ENCODE measurements at regions not wholly inside any gene's neighbourhood (a gene's known extent, or its start where the extent isn't known, plus 50 kb on each side); places are given as distances from the start of the nearest gene placed in this dataset.

- no peaks in the 10 kb centered on the region for H3K4me1 ChIP-seq (ENCODE audit: low read depth)
- no peaks in the 10 kb centered on the region for H3K36me3 ChIP-seq
- no peaks in the 10 kb centered on the region for H3K9me3 ChIP-seq (ENCODE audit: low read depth)
- no peaks in the 10 kb centered on the region for H3K27me3 ChIP-seq
- no peak for TF ChIP-seq CTCF (IDR thresholded peaks at IDR 0.05; ENCODE audit: low read depth, low read length)
- no peak overlapping the region for H3K27ac ChIP-seq
- no peak overlapping the region for H3K4me3 ChIP-seq
- DNase-seq (ENCODE audit: low read depth in 1 of 2, low spot score in 1 of 2): no peak
Observed at GRCh38 chr2:147649998-147650397, 194.8 kb upstream of the ACVR2A start.

- no peaks in the 10 kb centered on the region for H3K4me1 ChIP-seq (ENCODE audit: low read depth)
- H3K27ac ChIP-seq: no peak overlapping the region
Observed at GRCh38 chr2:147649286-147649685, 195.5 kb upstream of the ACVR2A start.

GRCh38 chr2:147648471-147648870 is 196.4 kb upstream of the ACVR2A start:
- TF ChIP-seq CTCF (IDR thresholded peaks at IDR 0.05; ENCODE audit: low read depth, low read length): no peak
- no peaks in the 10 kb centered on the region for H3K36me3 ChIP-seq
- no peak overlapping the region for H3K4me3 ChIP-seq
- no peaks in the 10 kb centered on the region for H3K4me1 ChIP-seq (ENCODE audit: low read depth)
- H3K27ac ChIP-seq: no peak overlapping the region
- DNase-seq (ENCODE audit: low read depth in 1 of 2, low spot score in 1 of 2): no peak
- H3K9me3 ChIP-seq (ENCODE audit: low read depth): no peaks in the 10 kb centered on the region
- no peaks in the 10 kb centered on the region for H3K27me3 ChIP-seq

More at GRCh38 chr2:147649286-147649685, 195.5 kb upstream of the ACVR2A start:
- Histone ChIP-seq H3K9me3 (ENCODE audit: low read depth) (no peaks in the 10 kb centered on the region), H3K27me3 (no peaks in the 10 kb centered on the region), H3K36me3 (no peaks in the 10 kb centered on the region), H3K4me3 (no peak overlapping the region)
- no peak for DNase-seq (ENCODE audit: low read depth in 1 of 2, low spot score in 1 of 2)
- no peak for TF ChIP-seq CTCF (IDR thresholded peaks at IDR 0.05; ENCODE audit: low read depth, low read length)

GRCh38 chr2:147647816-147648215 is 197.0 kb upstream of the ACVR2A start:
- H3K27me3 ChIP-seq: no peaks in the 10 kb centered on the region
- no peaks in the 10 kb centered on the region for H3K4me1 ChIP-seq (ENCODE audit: low read depth)
- no peak for TF ChIP-seq CTCF (IDR thresholded peaks at IDR 0.05; ENCODE audit: low read depth, low read length)
- H3K4me3 ChIP-seq: no peak overlapping the region
- DNase-seq (ENCODE audit: low read depth in 1 of 2, low spot score in 1 of 2): no peak
- H3K36me3 ChIP-seq: no peaks in the 10 kb centered on the region
- H3K9me3 ChIP-seq (ENCODE audit: low read depth): no peaks in the 10 kb centered on the region
- no peak overlapping the region for H3K27ac ChIP-seq

GRCh38 chr2:147646818-147647468 is 197.9 kb upstream of the ACVR2A start:
- H3K4me3 ChIP-seq: no peak overlapping the region
- H3K36me3 ChIP-seq: no peaks in the 10 kb centered on the region
- no peaks in the 10 kb centered on the region for H3K4me1 ChIP-seq (ENCODE audit: low read depth)
- no peak for TF ChIP-seq CTCF (IDR thresholded peaks at IDR 0.05; ENCODE audit: low read depth, low read length)
- H3K27ac ChIP-seq: no peak overlapping the region
- no peak for DNase-seq (ENCODE audit: low read depth in 1 of 2, low spot score in 1 of 2)
- no peaks in the 10 kb centered on the region for H3K9me3 ChIP-seq (ENCODE audit: low read depth)
- H3K27me3 ChIP-seq: no peaks in the 10 kb centered on the region
